ENCODE measurements at regions not wholly inside any gene's neighbourhood (a gene's known extent, or its start where the extent isn't known, plus 50 kb on each side); places are given as distances from the start of the nearest gene placed in this dataset.

DNA sequence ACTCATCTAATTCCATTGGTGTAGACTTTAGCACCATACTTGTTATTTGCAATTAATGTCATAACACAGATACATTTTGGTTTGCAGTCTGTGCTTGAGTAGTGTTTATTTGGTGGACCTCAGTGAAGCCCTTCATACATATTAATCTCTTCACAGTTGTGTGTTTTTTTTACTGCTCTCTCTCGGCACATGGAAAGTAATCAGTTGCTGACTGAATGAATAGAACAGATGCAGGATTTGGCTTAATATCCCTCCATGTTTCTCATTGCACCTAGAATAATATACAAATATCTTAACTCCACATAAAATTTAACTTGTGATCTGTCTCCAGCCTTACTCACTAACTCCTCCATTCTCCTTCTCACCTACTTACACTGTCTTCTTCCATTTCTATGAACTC is 319.1 kb downstream of the DMRT2 start:
- H3K27ac ChIP-seq (ENCODE audit: low read depth, low read length), result no peak overlapping the region
- H3K9me3 ChIP-seq (ENCODE audit: insufficient read depth, low read length), result no peaks in the 10 kb centered on the region
- no peak for TF ChIP-seq EZH2phosphoT487 (conservative IDR thresholded peaks at IDR 0.05; ENCODE audit: low read length)
- no peak for TF ChIP-seq CTCF (IDR thresholded peaks at IDR 0.05; ENCODE audit: insufficient read depth, low read length, poor library complexity, severe bottlenecking)
- H3K79me2 ChIP-seq (ENCODE audit: insufficient read depth, low read length), result no peaks in the 10 kb centered on the region
- H3K9ac ChIP-seq (ENCODE audit: low read length), result no peak overlapping the region
- no peak overlapping the region for H3K4me3 ChIP-seq (ENCODE audit: insufficient read depth, low read length, poor library complexity, severe bottlenecking)
- no peaks in the 10 kb centered on the region for H3F3A ChIP-seq (ENCODE audit: insufficient read depth)
- H3K27me3 ChIP-seq (ENCODE audit: low read length), result no peaks in the 10 kb centered on the region
- no peak overlapping the region for H2AFZ ChIP-seq (ENCODE audit: low read depth, low read length, severe bottlenecking)
- H3K9me2 ChIP-seq (replicated peaks; ENCODE audit: insufficient read depth, low read length), result no peaks in the 10 kb centered on the region
- H4K20me1 ChIP-seq (ENCODE audit: low read depth, low read length), result no peaks in the 10 kb centered on the region
- no peak overlapping the region for H3K4me2 ChIP-seq (ENCODE audit: low read depth, low read length, poor library complexity, severe bottlenecking)
- no peaks in the 10 kb centered on the region for H3K36me3 ChIP-seq (ENCODE audit: low read length)

- TF ChIP-seq CTCF (IDR thresholded peaks at IDR 0.05; ENCODE audit: insufficient read depth, low read length, poor library complexity, severe bottlenecking), result no peak
- no peak for TF ChIP-seq EZH2phosphoT487 (conservative IDR thresholded peaks at IDR 0.05; ENCODE audit: low read length)
- no peak overlapping the region for H3K9ac ChIP-seq (ENCODE audit: low read length)
- no peak overlapping the region for H3K4me2 ChIP-seq (ENCODE audit: low read depth, low read length, poor library complexity, severe bottlenecking)
- H3F3A ChIP-seq (ENCODE audit: insufficient read depth), result no peaks in the 10 kb centered on the region
- H4K20me1 ChIP-seq (ENCODE audit: low read depth, low read length), result no peaks in the 10 kb centered on the region
- H2AFZ ChIP-seq (ENCODE audit: low read depth, low read length, severe bottlenecking), result no peak overlapping the region
- H3K27me3 ChIP-seq (ENCODE audit: low read length), result no peaks in the 10 kb centered on the region
- H3K9me2 ChIP-seq (replicated peaks; ENCODE audit: insufficient read depth, low read length), result no peaks in the 10 kb centered on the region
- H3K36me3 ChIP-seq (ENCODE audit: low read length), result no peaks in the 10 kb centered on the region
- H3K9me3 ChIP-seq (ENCODE audit: insufficient read depth, low read length), result no peaks in the 10 kb centered on the region
- H3K79me2 ChIP-seq (ENCODE audit: insufficient read depth, low read length), result no peaks in the 10 kb centered on the region
- H3K4me3 ChIP-seq (ENCODE audit: insufficient read depth, low read length, poor library complexity, severe bottlenecking), result no peak overlapping the region
- no peak overlapping the region for H3K27ac ChIP-seq (ENCODE audit: low read depth, low read length)
Observed at GRCh38 chr9:1373445-1373844, 323.3 kb downstream of the DMRT2 start.

DNA sequence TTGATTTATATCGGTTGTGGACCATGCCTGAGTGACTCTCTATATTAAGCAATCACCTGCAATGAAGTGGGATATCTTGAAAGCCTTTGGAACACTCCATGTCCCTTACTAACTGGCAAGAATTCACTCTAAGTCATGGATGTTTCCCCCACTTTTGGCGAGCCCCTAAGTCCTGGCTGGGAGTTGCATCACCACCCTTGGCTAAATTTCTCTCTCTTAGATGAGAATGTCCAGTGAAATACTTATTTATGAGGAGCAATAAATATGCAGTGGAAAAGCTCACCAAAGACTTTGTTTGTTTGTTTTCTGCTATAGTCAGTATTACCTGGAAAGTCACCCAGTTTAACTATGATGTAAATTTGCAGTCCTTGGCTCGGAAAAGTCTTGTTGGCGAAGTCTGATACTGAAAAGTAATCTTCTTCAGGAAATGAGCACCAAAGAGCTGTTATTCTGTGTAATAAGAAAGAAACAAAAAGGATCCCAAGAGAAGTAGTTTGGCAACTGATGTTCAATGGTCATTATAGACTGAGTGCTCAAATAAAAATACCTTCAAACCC is 333.8 kb downstream of the DMRT2 start:
- no peak overlapping the region for H3K9ac ChIP-seq (ENCODE audit: low read length)
- no peak overlapping the region for H3K4me3 ChIP-seq (ENCODE audit: insufficient read depth, low read length, poor library complexity, severe bottlenecking)
- no peak for TF ChIP-seq EZH2phosphoT487 (conservative IDR thresholded peaks at IDR 0.05; ENCODE audit: low read length)
- TF ChIP-seq CTCF (IDR thresholded peaks at IDR 0.05; ENCODE audit: insufficient read depth, low read length, poor library complexity, severe bottlenecking), result no peak
- no peak overlapping the region for H2AFZ ChIP-seq (ENCODE audit: low read depth, low read length, severe bottlenecking)
- H3F3A ChIP-seq (ENCODE audit: insufficient read depth), result no peaks in the 10 kb centered on the region
- H3K9me2 ChIP-seq (replicated peaks; ENCODE audit: insufficient read depth, low read length), result no peaks in the 10 kb centered on the region; the same call in 1 of the 2 replicates
- H3K27me3 ChIP-seq (ENCODE audit: low read length), result no peaks in the 10 kb centered on the region
- H3K36me3 ChIP-seq (ENCODE audit: low read length), result no peaks in the 10 kb centered on the region
- H3K4me2 ChIP-seq (ENCODE audit: low read depth, low read length, poor library complexity, severe bottlenecking), result no peak overlapping the region
- no peaks in the 10 kb centered on the region for H4K20me1 ChIP-seq (ENCODE audit: low read depth, low read length)
- H3K27ac ChIP-seq (ENCODE audit: low read depth, low read length), result no peak overlapping the region
- no peaks in the 10 kb centered on the region for H3K79me2 ChIP-seq (ENCODE audit: insufficient read depth, low read length)
- no peaks in the 10 kb centered on the region for H3K9me3 ChIP-seq (ENCODE audit: insufficient read depth, low read length)
